GM12878 (cell line): ENCODE measurements at regions not wholly inside any gene's neighbourhood (a gene's known extent, or its start where the extent isn't known, plus 50 kb on each side); places are given as distances from the start of the nearest gene placed in this dataset.

Experiments
- CBX3 ChIP-seq: fragments of 200-600 bp; sonication (generic); IDR thresholded peaks from 2 replicates; pipeline ENCODE4 v1.6.1; 2016; ENCODE audit warnings: low read depth, borderline replicate concordance
- CHD2 ChIP-seq: IDR thresholded peaks from 2 replicates; pipeline ENCODE4 v1.6.1; 2011; ENCODE audit warnings: low read depth, low read length, improper control_type of control experiment, borderline replicate concordance
- GATAD2B ChIP-seq: fragments of 450-650 bp; conservative IDR thresholded peaks from 2 replicates; pipeline ENCODE4 v1.6.1; 2017; ENCODE audit warnings: low read depth, mild to moderate bottlenecking, moderate library complexity
- IRF4 ChIP-seq: IDR thresholded peaks from 2 replicates; pipeline ENCODE4 v1.6.1; 2011; ENCODE audit warnings: low read depth, low read length
- JUND ChIP-seq: IDR thresholded peaks from 2 replicates; pipeline ENCODE4 v1.6.1; 2012; ENCODE audit warnings: low read depth, mild to moderate bottlenecking, low read length, improper control_type of control experiment, moderate library complexity
- POLR2A ChIP-seq: IDR thresholded peaks from 2 replicates; pipeline ENCODE4 v1.6.1; 2011; ENCODE audit warnings: low read depth, mild to moderate bottlenecking, low read length
- RAD51 ChIP-seq: fragments of 450-650 bp; IDR thresholded peaks from 2 replicates; pipeline ENCODE4 v1.6.1; 2016; ENCODE audit warnings: moderate library complexity, mild to moderate bottlenecking, inconsistent platforms
- ZNF384 ChIP-seq: IDR thresholded peaks from 2 replicates; pipeline ENCODE4 v1.6.1; 2012; ENCODE audit warnings: low read depth, mild to moderate bottlenecking, low read length, improper control_type of control experiment, borderline replicate concordance
- ZSCAN29 ChIP-seq: fragments of 450-650 bp; IDR thresholded peaks from 2 replicates; pipeline ENCODE4 v1.6.1; 2017; ENCODE audit warnings: mild to moderate bottlenecking, moderate library complexity
- TF ChIP-seq, protein P1 (sequence below): fragments of 150-350 bp; IDR thresholded peaks from 2 replicates; pipeline ENCODE4 v1.6.1; 2016; ENCODE audit warnings: low read depth, low read length
- TF ChIP-seq, protein P2 (sequence below), 3 experiments: IDR thresholded peaks in 2 of 3; conservative IDR thresholded peaks in 1 of 3; 2 replicates each; pipeline ENCODE4 v1.5.1; 2011; ENCODE audit warnings: low read depth in 3 of 3, low read length in 3 of 3, mild to moderate bottlenecking in 3 of 3, control low read depth in 2 of 3, moderate library complexity in 2 of 3, inconsistent platforms in 1 of 3, mixed read lengths in 1 of 3; ENCODE audit not compliant: control insufficient read depth in 2 of 3, insufficient read depth in 1 of 3; ENCODE audit errors: extremely low read depth in 1 of 3
- TF ChIP-seq, protein P3 (sequence below): fragments of 450-650 bp; IDR thresholded peaks from 2 replicates; pipeline ENCODE4 v1.6.1; 2016; ENCODE audit warnings: mild to moderate bottlenecking

DNA sequence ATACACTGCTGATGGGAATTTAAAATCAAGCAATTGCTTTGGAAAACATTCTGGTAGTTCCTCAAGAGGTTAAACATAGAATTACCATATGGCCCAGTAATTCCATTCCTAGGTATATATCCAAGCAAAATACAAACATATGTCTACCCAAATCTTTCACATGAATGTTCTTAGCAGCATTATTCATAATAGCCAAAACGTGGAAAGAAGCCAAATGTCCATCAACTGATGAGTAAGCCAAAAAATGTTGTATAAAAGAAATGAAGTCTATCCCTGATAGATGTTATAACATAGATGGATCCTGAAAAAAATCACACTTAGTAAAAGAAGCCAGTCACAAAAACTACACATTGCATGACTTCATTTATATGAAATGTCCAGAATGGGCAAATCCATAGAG lies 893.0 kb downstream of the SORCS3 start (continued):
- TF ChIP-seq, protein P1, sequence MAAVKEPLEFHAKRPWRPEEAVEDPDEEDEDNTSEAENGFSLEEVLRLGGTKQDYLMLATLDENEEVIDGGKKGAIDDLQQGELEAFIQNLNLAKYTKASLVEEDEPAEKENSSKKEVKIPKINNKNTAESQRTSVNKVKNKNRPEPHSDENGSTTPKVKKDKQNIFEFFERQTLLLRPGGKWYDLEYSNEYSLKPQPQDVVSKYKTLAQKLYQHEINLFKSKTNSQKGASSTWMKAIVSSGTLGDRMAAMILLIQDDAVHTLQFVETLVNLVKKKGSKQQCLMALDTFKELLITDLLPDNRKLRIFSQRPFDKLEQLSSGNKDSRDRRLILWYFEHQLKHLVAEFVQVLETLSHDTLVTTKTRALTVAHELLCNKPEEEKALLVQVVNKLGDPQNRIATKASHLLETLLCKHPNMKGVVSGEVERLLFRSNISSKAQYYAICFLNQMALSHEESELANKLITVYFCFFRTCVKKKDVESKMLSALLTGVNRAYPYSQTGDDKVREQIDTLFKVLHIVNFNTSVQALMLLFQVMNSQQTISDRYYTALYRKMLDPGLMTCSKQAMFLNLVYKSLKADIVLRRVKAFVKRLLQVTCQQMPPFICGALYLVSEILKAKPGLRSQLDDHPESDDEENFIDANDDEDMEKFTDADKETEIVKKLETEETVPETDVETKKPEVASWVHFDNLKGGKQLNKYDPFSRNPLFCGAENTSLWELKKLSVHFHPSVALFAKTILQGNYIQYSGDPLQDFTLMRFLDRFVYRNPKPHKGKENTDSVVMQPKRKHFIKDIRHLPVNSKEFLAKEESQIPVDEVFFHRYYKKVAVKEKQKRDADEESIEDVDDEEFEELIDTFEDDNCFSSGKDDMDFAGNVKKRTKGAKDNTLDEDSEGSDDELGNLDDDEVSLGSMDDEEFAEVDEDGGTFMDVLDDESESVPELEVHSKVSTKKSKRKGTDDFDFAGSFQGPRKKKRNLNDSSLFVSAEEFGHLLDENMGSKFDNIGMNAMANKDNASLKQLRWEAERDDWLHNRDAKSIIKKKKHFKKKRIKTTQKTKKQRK: no peak
- TF ChIP-seq POLR2A (no peak), IRF4 (no peak), JUND (no peak), ZNF384 (no peak), GATAD2B (no peak), CBX3 (no peak), CHD2 (no peak), RAD51 (no peak), ZSCAN29 (no peak)
- TF ChIP-seq, protein P2, sequence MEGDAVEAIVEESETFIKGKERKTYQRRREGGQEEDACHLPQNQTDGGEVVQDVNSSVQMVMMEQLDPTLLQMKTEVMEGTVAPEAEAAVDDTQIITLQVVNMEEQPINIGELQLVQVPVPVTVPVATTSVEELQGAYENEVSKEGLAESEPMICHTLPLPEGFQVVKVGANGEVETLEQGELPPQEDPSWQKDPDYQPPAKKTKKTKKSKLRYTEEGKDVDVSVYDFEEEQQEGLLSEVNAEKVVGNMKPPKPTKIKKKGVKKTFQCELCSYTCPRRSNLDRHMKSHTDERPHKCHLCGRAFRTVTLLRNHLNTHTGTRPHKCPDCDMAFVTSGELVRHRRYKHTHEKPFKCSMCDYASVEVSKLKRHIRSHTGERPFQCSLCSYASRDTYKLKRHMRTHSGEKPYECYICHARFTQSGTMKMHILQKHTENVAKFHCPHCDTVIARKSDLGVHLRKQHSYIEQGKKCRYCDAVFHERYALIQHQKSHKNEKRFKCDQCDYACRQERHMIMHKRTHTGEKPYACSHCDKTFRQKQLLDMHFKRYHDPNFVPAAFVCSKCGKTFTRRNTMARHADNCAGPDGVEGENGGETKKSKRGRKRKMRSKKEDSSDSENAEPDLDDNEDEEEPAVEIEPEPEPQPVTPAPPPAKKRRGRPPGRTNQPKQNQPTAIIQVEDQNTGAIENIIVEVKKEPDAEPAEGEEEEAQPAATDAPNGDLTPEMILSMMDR (IDR thresholded peaks at IDR 0.05 in 2 of 3, conservative IDR thresholded peaks at IDR 0.05 in 1 of 3; ENCODE audit: control insufficient read depth in 2 of 3, extremely low read depth in 1 of 3, insufficient read depth in 1 of 3, low read depth in 3 of 3, low read length in 3 of 3): no peak
- TF ChIP-seq, protein P3, sequence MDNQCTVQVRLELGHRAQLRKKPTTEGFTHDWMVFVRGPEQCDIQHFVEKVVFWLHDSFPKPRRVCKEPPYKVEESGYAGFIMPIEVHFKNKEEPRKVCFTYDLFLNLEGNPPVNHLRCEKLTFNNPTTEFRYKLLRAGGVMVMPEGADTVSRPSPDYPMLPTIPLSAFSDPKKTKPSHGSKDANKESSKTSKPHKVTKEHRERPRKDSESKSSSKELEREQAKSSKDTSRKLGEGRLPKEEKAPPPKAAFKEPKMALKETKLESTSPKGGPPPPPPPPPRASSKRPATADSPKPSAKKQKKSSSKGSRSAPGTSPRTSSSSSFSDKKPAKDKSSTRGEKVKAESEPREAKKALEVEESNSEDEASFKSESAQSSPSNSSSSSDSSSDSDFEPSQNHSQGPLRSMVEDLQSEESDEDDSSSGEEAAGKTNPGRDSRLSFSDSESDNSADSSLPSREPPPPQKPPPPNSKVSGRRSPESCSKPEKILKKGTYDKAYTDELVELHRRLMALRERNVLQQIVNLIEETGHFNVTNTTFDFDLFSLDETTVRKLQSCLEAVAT: no peak
